H9 (cell line): ENCODE measurements at regions not wholly inside any gene's neighbourhood (a gene's known extent, or its start where the extent isn't known, plus 50 kb on each side); places are given as distances from the start of the nearest gene placed in this dataset.
A peak's percentile ranks its signal among the peaks of the same experiment; 100 is the strongest.

Experiments used
- DNase-seq: peaks from one replicate; pipeline ENCODE4 v3.0.0-alpha.2; 2017
- H2AFZ ChIP-seq: one replicate; pipeline ENCODE4 v1.6.1; 2013; ENCODE audit warnings: mild to moderate bottlenecking, low read length, control low read depth, moderate library complexity
- H2AK5ac ChIP-seq: 2 replicates; pipeline ENCODE4 v1.6.1; 2013; ENCODE audit warnings: low read length, control low read depth, mixed read lengths; ENCODE audit not compliant: insufficient read length
- H2BK120ac ChIP-seq: one replicate; pipeline ENCODE4 v1.6.1; 2013; ENCODE audit warnings: low read depth, mild to moderate bottlenecking, low read length, control low read depth, inconsistent platforms; ENCODE audit not compliant: poor library complexity, severe bottlenecking
- H2BK12ac ChIP-seq: 2 replicates; pipeline ENCODE4 v1.6.1; 2013; ENCODE audit warnings: low read length, control low read depth, mixed read lengths, low read depth; ENCODE audit not compliant: insufficient read length
- H2BK15ac ChIP-seq: 2 replicates; pipeline ENCODE4 v1.6.1; 2013; ENCODE audit warnings: low read depth, low read length, control low read depth
- H2BK20ac ChIP-seq: one replicate; pipeline ENCODE4 v1.6.1; 2013; ENCODE audit warnings: low read depth, mild to moderate bottlenecking, low read length, control low read depth, inconsistent platforms; ENCODE audit not compliant: poor library complexity, severe bottlenecking
- H2BK5ac ChIP-seq: 2 replicates; pipeline ENCODE4 v1.6.1; 2013; ENCODE audit warnings: low read length, control low read depth, mixed read lengths; ENCODE audit not compliant: insufficient read length
- H3K14ac ChIP-seq: 2 replicates; pipeline ENCODE4 v1.6.1; 2013; ENCODE audit warnings: low read length, control low read depth; ENCODE audit not compliant: insufficient read depth
- H3K18ac ChIP-seq: 2 replicates; pipeline ENCODE4 v1.6.1; 2013; ENCODE audit warnings: low read depth, mild to moderate bottlenecking, mixed read lengths, low read length, control low read depth; ENCODE audit not compliant: insufficient read length
- H3K23ac ChIP-seq: 2 replicates; pipeline ENCODE4 v1.6.1; 2013; ENCODE audit warnings: low read length, control low read depth, mixed read lengths, low read depth; ENCODE audit not compliant: insufficient read length
- H3K23me2 ChIP-seq: 2 replicates; pipeline ENCODE4 v1.6.1; 2013; ENCODE audit warnings: low read depth, mild to moderate bottlenecking, mixed read lengths, low read length, control low read depth; ENCODE audit not compliant: insufficient read length, poor library complexity, severe bottlenecking
- H3K27ac ChIP-seq: 2 replicates; pipeline ENCODE4 v1.5.1; 2013; ENCODE audit warnings: low read length, control low read depth, mixed read lengths, low read depth; ENCODE audit not compliant: insufficient read length
- H3K27me3 ChIP-seq: 2 replicates; pipeline ENCODE4 v1.6.1; 2013; ENCODE audit warnings: low read length, control low read depth, inconsistent platforms; ENCODE audit not compliant: insufficient read depth
- H3K4ac ChIP-seq: 2 replicates; pipeline ENCODE4 v1.6.1; 2013; ENCODE audit warnings: low read depth, mild to moderate bottlenecking, control low read depth, inconsistent platforms, low read length, moderate library complexity
- H3K4me1 ChIP-seq: 2 replicates; pipeline ENCODE4 v1.6.1; 2013; ENCODE audit warnings: low read length, control low read depth, inconsistent platforms; ENCODE audit not compliant: insufficient read depth
- H3K4me2 ChIP-seq: 2 replicates; pipeline ENCODE4 v1.6.1; 2013; ENCODE audit warnings: low read length, control low read depth, mixed read lengths; ENCODE audit not compliant: insufficient read length, insufficient read depth
- H3K56ac ChIP-seq: 2 replicates; pipeline ENCODE4 v1.6.1; 2013; ENCODE audit warnings: low read depth, mild to moderate bottlenecking, mixed read lengths, low read length, control low read depth; ENCODE audit not compliant: insufficient read length
- H3K79me1 ChIP-seq: 2 replicates; pipeline ENCODE4 v1.6.1; 2013; ENCODE audit warnings: low read depth, mild to moderate bottlenecking, moderate library complexity, low read length, control low read depth, inconsistent platforms; ENCODE audit not compliant: insufficient read depth, poor library complexity, severe bottlenecking
- H3K79me2 ChIP-seq: 2 replicates; pipeline ENCODE4 v1.6.1; 2013; ENCODE audit warnings: low read length, control low read depth, inconsistent platforms; ENCODE audit not compliant: insufficient read depth
- H3K9ac ChIP-seq: 2 replicates; pipeline ENCODE4 v1.6.1; 2013; ENCODE audit warnings: low read length, control low read depth, mixed read lengths; ENCODE audit not compliant: insufficient read length; ENCODE audit errors: extremely low read depth
- H3K9me3 ChIP-seq: one replicate; pipeline ENCODE4 v1.6.1; 2013; ENCODE audit warnings: low read depth, low read length, inconsistent platforms; ENCODE audit not compliant: control insufficient read depth
- H3T11ph ChIP-seq: one replicate; pipeline ENCODE4 v1.6.1; 2013; ENCODE audit warnings: mild to moderate bottlenecking, low read length, control low read depth, inconsistent platforms
- H4K20me1 ChIP-seq: one replicate; pipeline ENCODE4 v1.6.1; 2013; ENCODE audit not compliant: control insufficient read depth, insufficient read length, insufficient read depth
- H4K5ac ChIP-seq: 2 replicates; pipeline ENCODE4 v1.6.1; 2013; ENCODE audit warnings: low read depth, mild to moderate bottlenecking, mixed read lengths, low read length, control low read depth; ENCODE audit not compliant: insufficient read length
- H4K8ac ChIP-seq: replicated peaks from 2 replicates; pipeline ENCODE4 v1.6.1; 2013; ENCODE audit warnings: low read length, control low read depth, mixed read lengths, low read depth; ENCODE audit not compliant: insufficient read length
- H4K91ac ChIP-seq: 2 replicates; pipeline ENCODE4 v1.6.1; 2013; ENCODE audit warnings: low read depth, mild to moderate bottlenecking, moderate library complexity, mixed read lengths, low read length, control low read depth; ENCODE audit not compliant: insufficient read length
- H3K27ac Mint-ChIP-seq, 3 experiments: 2 replicates in 2 of 3; 3 replicates in 1 of 3; pipeline ENCODE4 v1.8.0; 2020 to 2021; ENCODE audit warnings: mixed read lengths in 3 of 3, mild to moderate bottlenecking in 1 of 3, moderate library complexity in 1 of 3
- H3K27me3 Mint-ChIP-seq: 2 replicates; pipeline ENCODE4 v1.8.0; 2021; ENCODE audit warnings: low read depth, mild to moderate bottlenecking, moderate library complexity, mixed read lengths
- H3K36me3 Mint-ChIP-seq, 3 experiments: 2 replicates in 2 of 3; 3 replicates in 1 of 3; pipeline ENCODE4 v1.8.0; 2020 to 2021; ENCODE audit warnings: low read depth in 3 of 3, mixed read lengths in 3 of 3; ENCODE audit not compliant: insufficient read depth in 1 of 3
- H3K4me1 Mint-ChIP-seq, 2 experiments: 2 replicates each; pipeline ENCODE4 v1.8.0; 2020; ENCODE audit warnings: mixed read lengths in 2 of 2
- H3K4me3 Mint-ChIP-seq, 2 experiments: 2 replicates in 1 of 2; 3 replicates in 1 of 2; pipeline ENCODE4 v1.8.0; 2020 to 2021; ENCODE audit warnings: mild to moderate bottlenecking in 2 of 2, mixed read lengths in 2 of 2, moderate library complexity in 1 of 2
- H3K9me3 Mint-ChIP-seq, 2 experiments: 2 replicates in 1 of 2; 3 replicates in 1 of 2; pipeline ENCODE4 v1.8.0; 2020; ENCODE audit warnings: mild to moderate bottlenecking in 2 of 2, mixed read lengths in 2 of 2, moderate library complexity in 1 of 2
- WGBS: extraction: QIAGEN DNeasy Blood & Tissue Kit; methylation state at CpG from one replicate; pipeline ENCODE4 v1.1.7; 2013; ENCODE audit warnings: missing lambda C conversion rate, low lambda C conversion rate, mixed read lengths; ENCODE audit not compliant: insufficient read length; ENCODE audit errors: extremely low coverage; 5-methylcytosine and 5-hydroxymethylcytosine counted together
- TF ChIP-seq, protein P1 (sequence below): fragments of 200-600 bp; sonication (generic); conservative IDR thresholded peaks from 3 replicates; pipeline ENCODE4 v1.8.0; 2021; ENCODE audit warnings: antibody characterized with exemption, mild to moderate bottlenecking

- Histone ChIP-seq H4K91ac (no peak overlapping the region), H3K79me2 (no peaks in the 10 kb centered on the region), H4K5ac (no peak overlapping the region), H3K18ac (no peak overlapping the region), H3K9ac (no peak overlapping the region), H3K4me1 (no peaks in the 10 kb centered on the region), H2AK5ac (no peak overlapping the region), H2AFZ (no peak overlapping the region), H3T11ph (no peak overlapping the region), H3K4me2 (no peak overlapping the region), H3K23me2 (no peaks in the 10 kb centered on the region), H3K4ac (no peak overlapping the region), H4K20me1 (no peaks in the 10 kb centered on the region), H3K79me1 (no peaks in the 10 kb centered on the region), H2BK120ac (no peak overlapping the region), H2BK20ac (no peak overlapping the region), H3K9me3 (no peaks in the 10 kb centered on the region), H3K27me3 (no peaks in the 10 kb centered on the region), H2BK15ac (no peak overlapping the region), H2BK5ac (no peak overlapping the region), H3K23ac (no peak overlapping the region), H4K8ac (no peak overlapping the region), H2BK12ac (no peak overlapping the region), H3K14ac (no peak overlapping the region), H3K27ac (no peak overlapping the region), H3K56ac (no peak overlapping the region)
- no peak for DNase-seq
- Mint-ChIP-seq H3K4me1 (no peaks in the 10 kb centered on the region), H3K27ac (0 out of 7 replicates have a peak overlapping the region, but pooled peaks of 1 of the 3 experiments have one; percentile 31), H3K4me3 (no peak overlapping the region), H3K9me3 (no peaks in the 10 kb centered on the region), H3K36me3 (no peaks in the 10 kb centered on the region), H3K27me3 (no peaks in the 10 kb centered on the region)
- WGBS = no CpG with 5 or more reads among the region's 1 CpG
- TF ChIP-seq, protein P1, sequence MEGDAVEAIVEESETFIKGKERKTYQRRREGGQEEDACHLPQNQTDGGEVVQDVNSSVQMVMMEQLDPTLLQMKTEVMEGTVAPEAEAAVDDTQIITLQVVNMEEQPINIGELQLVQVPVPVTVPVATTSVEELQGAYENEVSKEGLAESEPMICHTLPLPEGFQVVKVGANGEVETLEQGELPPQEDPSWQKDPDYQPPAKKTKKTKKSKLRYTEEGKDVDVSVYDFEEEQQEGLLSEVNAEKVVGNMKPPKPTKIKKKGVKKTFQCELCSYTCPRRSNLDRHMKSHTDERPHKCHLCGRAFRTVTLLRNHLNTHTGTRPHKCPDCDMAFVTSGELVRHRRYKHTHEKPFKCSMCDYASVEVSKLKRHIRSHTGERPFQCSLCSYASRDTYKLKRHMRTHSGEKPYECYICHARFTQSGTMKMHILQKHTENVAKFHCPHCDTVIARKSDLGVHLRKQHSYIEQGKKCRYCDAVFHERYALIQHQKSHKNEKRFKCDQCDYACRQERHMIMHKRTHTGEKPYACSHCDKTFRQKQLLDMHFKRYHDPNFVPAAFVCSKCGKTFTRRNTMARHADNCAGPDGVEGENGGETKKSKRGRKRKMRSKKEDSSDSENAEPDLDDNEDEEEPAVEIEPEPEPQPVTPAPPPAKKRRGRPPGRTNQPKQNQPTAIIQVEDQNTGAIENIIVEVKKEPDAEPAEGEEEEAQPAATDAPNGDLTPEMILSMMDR = peak; percentile 20; the same call in 2 of the 3 replicates
Measured at GRCh38 chr3:35544976-35545375, 94.3 kb upstream of the ARPP21 start.
